ENCODE measurements at regions not wholly inside any gene's neighbourhood (a gene's known extent, or its start where the extent isn't known, plus 50 kb on each side); places are given as distances from the start of the nearest gene placed in this dataset.

- DNase-seq (ENCODE audit: low read depth) = no peak
Observed at GRCh38 chr5:53219174-53219573, 109.6 kb upstream of the MOCS2 start.

- no peak for DNase-seq (ENCODE audit: low read depth)
Observed at GRCh38 chr5:53219610-53220009, 110.1 kb upstream of the MOCS2 start.

- DNase-seq (ENCODE audit: low read depth) = peak; percentile 48
Observed at GRCh38 chr5:53233645-53234405, 124.3 kb upstream of the MOCS2 start.

GRCh38 chr5:53236683-53237082 lies 127.1 kb upstream of the MOCS2 start:
- DNase-seq (ENCODE audit: low read depth) = no peak

- DNase-seq (ENCODE audit: low read depth) = no peak
Observed at GRCh38 chr5:53237876-53238275, 128.3 kb upstream of the MOCS2 start.

- DNase-seq (ENCODE audit: low read depth) = no peak
Observed at GRCh38 chr5:53239301-53239990, 129.9 kb upstream of the MOCS2 start.

GRCh38 chr5:53240661-53241060 lies 131.1 kb upstream of the MOCS2 start:
- DNase-seq (ENCODE audit: low read depth) = no peak

- DNase-seq (ENCODE audit: low read depth) = no peak
Observed at GRCh38 chr5:53241572-53241971, 132.0 kb upstream of the MOCS2 start.

GRCh38 chr5:53243403-53243802 lies 133.8 kb upstream of the MOCS2 start:
- no peak for DNase-seq (ENCODE audit: low read depth)

- DNase-seq (ENCODE audit: low read depth) = peak; percentile 90
Observed at GRCh38 chr5:53246042-53246836, 136.7 kb upstream of the MOCS2 start.

GRCh38 chr5:53249529-53250200 lies 140.1 kb upstream of the MOCS2 start:
- peak; percentile 95 for DNase-seq (ENCODE audit: low read depth)

GRCh38 chr5:53250201-53250550 lies 140.6 kb upstream of the MOCS2 start:
- no peak for DNase-seq (ENCODE audit: low read depth)

GRCh38 chr5:53253421-53253871 lies 143.9 kb upstream of the MOCS2 start:
- peak; percentile 86 for DNase-seq (ENCODE audit: low read depth)

- peak; percentile 67 for DNase-seq (ENCODE audit: low read depth)
Observed at GRCh38 chr5:53256746-53257145, 147.2 kb upstream of the MOCS2 start.

- DNase-seq (ENCODE audit: low read depth) = peak; percentile 28
Observed at GRCh38 chr5:53257806-53258373, 148.3 kb upstream of the MOCS2 start.

GRCh38 chr5:53259176-53259575 lies 149.6 kb upstream of the MOCS2 start:
- DNase-seq (ENCODE audit: low read depth) = no peak

- no peak for DNase-seq (ENCODE audit: low read depth)
Observed at GRCh38 chr5:53260446-53260845, 150.9 kb upstream of the MOCS2 start.

- DNase-seq (ENCODE audit: low read depth) = no peak
Observed at GRCh38 chr5:53261245-53261644, 151.7 kb upstream of the MOCS2 start.

GRCh38 chr5:53262348-53262970 lies 152.9 kb upstream of the MOCS2 start:
- DNase-seq (ENCODE audit: low read depth) = peak; percentile 75

GRCh38 chr5:53263151-53263550 lies 153.6 kb upstream of the MOCS2 start:
- DNase-seq (ENCODE audit: low read depth) = no peak

GRCh38 chr5:53265043-53265442 lies 155.5 kb upstream of the MOCS2 start:
- peak; percentile 53 for DNase-seq (ENCODE audit: low read depth)
